ENCODE measurements at regions not wholly inside any gene's neighbourhood (a gene's known extent, or its start where the extent isn't known, plus 50 kb on each side); places are given as distances from the start of the nearest gene placed in this dataset.

DNA sequence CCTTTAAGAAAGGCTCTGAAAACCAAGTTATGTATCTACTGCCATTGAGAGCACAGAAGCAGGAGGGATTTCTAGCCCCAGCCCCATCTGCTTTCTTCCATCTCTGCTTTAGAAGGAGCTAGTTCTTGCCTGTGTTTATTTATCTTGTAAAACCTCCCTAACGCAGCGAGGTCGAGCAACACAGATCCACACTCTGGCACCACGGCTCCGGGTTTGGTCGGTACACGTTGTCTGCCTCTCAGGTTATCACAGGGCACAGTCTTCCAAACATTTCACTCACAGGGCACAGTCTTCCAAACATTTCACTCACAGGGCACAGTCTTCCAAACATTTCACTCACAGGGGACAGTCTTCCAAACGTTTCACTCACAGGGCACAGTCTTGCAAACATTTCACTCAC is 69.7 kb upstream of the TLR3 start:
- no peak for ATAC-seq
- H3K9me3 Mint-ChIP-seq = peaks cover 20% of the 10 kb centered on the region
- no peak for DNase-seq (ENCODE audit: low spot score)
- H3K27me3 Mint-ChIP-seq (ENCODE audit: low read depth) = peaks cover 2% of the 10 kb centered on the region; the same call in 1 of the 2 replicates
- no peak for TF ChIP-seq ZBTB21 (CRISPR knock-in tag; IDR thresholded peaks at IDR 0.05; ENCODE audit: borderline replicate concordance)
- no peak for TF ChIP-seq RELA (CRISPR knock-in tag; IDR thresholded peaks at IDR 0.05; ENCODE audit: borderline replicate concordance)
- no peak for TF ChIP-seq PRRX2 (CRISPR knock-in tag; IDR thresholded peaks at IDR 0.05)
- TF ChIP-seq ZNF232 (CRISPR knock-in tag; IDR thresholded peaks at IDR 0.05) = no peak
- no peak for TF ChIP-seq IRF2 (CRISPR knock-in tag; IDR thresholded peaks at IDR 0.05; ENCODE audit: borderline replicate concordance, low read depth)
- CTCF ChIA-PET = interaction anchor here (0.8 kb wide), 1 partner anchor 358 kb away, joined by 3 read pairs; no protein-coding TSS in a partner anchor
- H3K4me1 Mint-ChIP-seq = peaks cover 10% of the 10 kb centered on the region
- H3K27ac Mint-ChIP-seq = no peak overlapping the region
- POLR2A ChIA-PET = no interaction called here
- H3K36me3 Mint-ChIP-seq = peaks cover 17% of the 10 kb centered on the region
- H3K4me3 Mint-ChIP-seq = no peak overlapping the region

DNA sequence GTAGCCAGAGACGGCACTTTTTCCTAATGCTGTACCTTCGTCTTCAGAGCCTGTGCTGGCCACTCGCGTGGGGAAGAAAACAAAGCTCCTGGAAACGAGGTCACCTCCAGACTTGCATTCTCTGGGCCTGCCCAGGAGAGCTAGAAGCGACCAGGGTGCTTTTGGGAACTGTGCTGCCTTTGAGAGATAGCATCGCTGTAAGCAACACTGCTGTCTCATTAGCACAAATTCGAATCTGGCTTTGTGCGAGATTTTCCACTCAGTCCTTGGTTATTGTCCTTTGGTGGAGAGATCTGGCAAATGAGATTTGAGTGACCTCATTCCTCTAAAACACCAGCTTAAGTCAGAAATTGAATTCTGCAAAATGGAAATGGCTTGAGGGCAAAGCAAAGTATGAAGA is 66.1 kb upstream of the TLR3 start:
- no peak for DNase-seq (ENCODE audit: low spot score)
- TF ChIP-seq ELF4 (CRISPR knock-in tag; IDR thresholded peaks at IDR 0.05; ENCODE audit: low read depth) (no peak), ZNF396 (CRISPR knock-in tag; IDR thresholded peaks at IDR 0.05; ENCODE audit: borderline replicate concordance) (no peak), IRF2 (CRISPR knock-in tag; IDR thresholded peaks at IDR 0.05; ENCODE audit: borderline replicate concordance, low read depth) (no peak), ZNF263 (CRISPR knock-in tag; IDR thresholded peaks at IDR 0.05; ENCODE audit: low read depth) (no peak), ZNF138 (CRISPR knock-in tag; conservative IDR thresholded peaks at IDR 0.05) (no peak), JAZF1 (CRISPR knock-in tag; IDR thresholded peaks at IDR 0.05) (no peak), TEAD1 (CRISPR knock-in tag; IDR thresholded peaks at IDR 0.05) (no peak), SMAD4 (CRISPR knock-in tag; IDR thresholded peaks at IDR 0.05) (no peak), RORB (CRISPR knock-in tag; IDR thresholded peaks at IDR 0.05) (no peak), GABPB1 (CRISPR knock-in tag; IDR thresholded peaks at IDR 0.05) (no peak), OVOL2 (CRISPR knock-in tag; IDR thresholded peaks at IDR 0.05; ENCODE audit: borderline replicate concordance) (no peak)
- TF ChIP-seq, protein P1, sequence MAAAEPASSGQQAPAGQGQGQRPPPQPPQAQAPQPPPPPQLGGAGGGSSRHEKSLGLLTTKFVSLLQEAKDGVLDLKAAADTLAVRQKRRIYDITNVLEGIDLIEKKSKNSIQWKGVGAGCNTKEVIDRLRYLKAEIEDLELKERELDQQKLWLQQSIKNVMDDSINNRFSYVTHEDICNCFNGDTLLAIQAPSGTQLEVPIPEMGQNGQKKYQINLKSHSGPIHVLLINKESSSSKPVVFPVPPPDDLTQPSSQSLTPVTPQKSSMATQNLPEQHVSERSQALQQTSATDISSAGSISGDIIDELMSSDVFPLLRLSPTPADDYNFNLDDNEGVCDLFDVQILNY (CRISPR knock-in tag; IDR thresholded peaks at IDR 0.05) = no peak
- TF ChIP-seq, protein P2, sequence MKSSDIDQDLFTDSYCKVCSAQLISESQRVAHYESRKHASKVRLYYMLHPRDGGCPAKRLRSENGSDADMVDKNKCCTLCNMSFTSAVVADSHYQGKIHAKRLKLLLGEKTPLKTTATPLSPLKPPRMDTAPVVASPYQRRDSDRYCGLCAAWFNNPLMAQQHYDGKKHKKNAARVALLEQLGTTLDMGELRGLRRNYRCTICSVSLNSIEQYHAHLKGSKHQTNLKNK (CRISPR knock-in tag; IDR thresholded peaks at IDR 0.05) = no peak
- TF ChIP-seq, protein P3, sequence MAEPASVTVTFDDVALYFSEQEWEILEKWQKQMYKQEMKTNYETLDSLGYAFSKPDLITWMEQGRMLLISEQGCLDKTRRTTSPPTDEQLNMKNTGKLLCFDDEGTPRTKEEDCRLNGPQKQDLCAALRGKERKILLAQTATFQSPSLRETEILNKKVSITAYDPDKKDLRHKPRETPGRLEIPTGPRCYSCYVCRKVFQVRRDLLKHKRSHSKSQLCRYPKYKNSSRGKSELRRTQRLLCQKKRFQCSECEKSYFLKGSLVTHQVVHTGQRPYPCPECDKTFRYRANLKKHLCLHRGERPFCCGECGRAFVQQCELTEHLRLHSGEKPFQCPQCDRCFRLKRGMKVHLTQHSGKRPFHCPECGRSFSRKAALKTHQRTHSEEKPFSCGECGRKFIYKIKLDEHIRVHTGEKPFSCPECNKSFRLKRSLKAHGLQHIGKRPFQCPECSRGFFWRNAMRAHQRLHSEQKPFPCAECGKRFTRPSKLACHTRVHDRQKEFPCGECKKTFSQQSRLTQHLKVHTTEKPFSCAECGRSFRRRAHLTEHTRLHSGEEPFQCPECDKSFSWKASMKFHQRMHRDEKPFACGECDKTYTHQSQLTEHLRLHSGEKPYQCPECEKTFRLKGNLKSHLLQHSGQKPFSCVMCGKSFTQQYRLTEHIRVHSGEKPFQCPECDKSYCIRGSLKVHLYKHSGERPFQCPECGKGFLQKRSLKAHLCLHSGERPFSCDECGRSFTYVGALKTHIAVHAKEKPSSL (CRISPR knock-in tag; conservative IDR thresholded peaks at IDR 0.05) = no peak
- TF ChIP-seq, protein P4, sequence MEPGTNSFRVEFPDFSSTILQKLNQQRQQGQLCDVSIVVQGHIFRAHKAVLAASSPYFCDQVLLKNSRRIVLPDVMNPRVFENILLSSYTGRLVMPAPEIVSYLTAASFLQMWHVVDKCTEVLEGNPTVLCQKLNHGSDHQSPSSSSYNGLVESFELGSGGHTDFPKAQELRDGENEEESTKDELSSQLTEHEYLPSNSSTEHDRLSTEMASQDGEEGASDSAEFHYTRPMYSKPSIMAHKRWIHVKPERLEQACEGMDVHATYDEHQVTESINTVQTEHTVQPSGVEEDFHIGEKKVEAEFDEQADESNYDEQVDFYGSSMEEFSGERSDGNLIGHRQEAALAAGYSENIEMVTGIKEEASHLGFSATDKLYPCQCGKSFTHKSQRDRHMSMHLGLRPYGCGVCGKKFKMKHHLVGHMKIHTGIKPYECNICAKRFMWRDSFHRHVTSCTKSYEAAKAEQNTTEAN (CRISPR knock-in tag; IDR thresholded peaks at IDR 0.05) = no peak
- TF ChIP-seq, protein P5, sequence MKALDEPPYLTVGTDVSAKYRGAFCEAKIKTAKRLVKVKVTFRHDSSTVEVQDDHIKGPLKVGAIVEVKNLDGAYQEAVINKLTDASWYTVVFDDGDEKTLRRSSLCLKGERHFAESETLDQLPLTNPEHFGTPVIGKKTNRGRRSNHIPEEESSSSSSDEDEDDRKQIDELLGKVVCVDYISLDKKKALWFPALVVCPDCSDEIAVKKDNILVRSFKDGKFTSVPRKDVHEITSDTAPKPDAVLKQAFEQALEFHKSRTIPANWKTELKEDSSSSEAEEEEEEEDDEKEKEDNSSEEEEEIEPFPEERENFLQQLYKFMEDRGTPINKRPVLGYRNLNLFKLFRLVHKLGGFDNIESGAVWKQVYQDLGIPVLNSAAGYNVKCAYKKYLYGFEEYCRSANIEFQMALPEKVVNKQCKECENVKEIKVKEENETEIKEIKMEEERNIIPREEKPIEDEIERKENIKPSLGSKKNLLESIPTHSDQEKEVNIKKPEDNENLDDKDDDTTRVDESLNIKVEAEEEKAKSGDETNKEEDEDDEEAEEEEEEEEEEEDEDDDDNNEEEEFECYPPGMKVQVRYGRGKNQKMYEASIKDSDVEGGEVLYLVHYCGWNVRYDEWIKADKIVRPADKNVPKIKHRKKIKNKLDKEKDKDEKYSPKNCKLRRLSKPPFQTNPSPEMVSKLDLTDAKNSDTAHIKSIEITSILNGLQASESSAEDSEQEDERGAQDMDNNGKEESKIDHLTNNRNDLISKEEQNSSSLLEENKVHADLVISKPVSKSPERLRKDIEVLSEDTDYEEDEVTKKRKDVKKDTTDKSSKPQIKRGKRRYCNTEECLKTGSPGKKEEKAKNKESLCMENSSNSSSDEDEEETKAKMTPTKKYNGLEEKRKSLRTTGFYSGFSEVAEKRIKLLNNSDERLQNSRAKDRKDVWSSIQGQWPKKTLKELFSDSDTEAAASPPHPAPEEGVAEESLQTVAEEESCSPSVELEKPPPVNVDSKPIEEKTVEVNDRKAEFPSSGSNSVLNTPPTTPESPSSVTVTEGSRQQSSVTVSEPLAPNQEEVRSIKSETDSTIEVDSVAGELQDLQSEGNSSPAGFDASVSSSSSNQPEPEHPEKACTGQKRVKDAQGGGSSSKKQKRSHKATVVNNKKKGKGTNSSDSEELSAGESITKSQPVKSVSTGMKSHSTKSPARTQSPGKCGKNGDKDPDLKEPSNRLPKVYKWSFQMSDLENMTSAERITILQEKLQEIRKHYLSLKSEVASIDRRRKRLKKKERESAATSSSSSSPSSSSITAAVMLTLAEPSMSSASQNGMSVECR (CRISPR knock-in tag; IDR thresholded peaks at IDR 0.05; ENCODE audit: borderline replicate concordance) = no peak
- TF ChIP-seq, protein P6, sequence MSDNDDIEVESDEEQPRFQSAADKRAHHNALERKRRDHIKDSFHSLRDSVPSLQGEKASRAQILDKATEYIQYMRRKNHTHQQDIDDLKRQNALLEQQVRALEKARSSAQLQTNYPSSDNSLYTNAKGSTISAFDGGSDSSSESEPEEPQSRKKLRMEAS (CRISPR knock-in tag; IDR thresholded peaks at IDR 0.05) = no peak

More for the DNA sequence above, 66.1 kb upstream of the TLR3 start:
- ChIA-PET POLR2A (no interaction called here), CTCF (interaction anchor here (0.9 kb wide), 1 partner anchor 19 kb away, joined by 3 read pairs; no protein-coding TSS in a partner anchor)
- ATAC-seq = no peak; the same call in 1 of the 2 replicates
- Mint-ChIP-seq H3K36me3 (no peaks in the 10 kb centered on the region), H3K4me3 (no peak overlapping the region), H3K9me3 (no peaks in the 10 kb centered on the region), H3K4me1 (peaks cover 8% of the 10 kb centered on the region; the same call in 1 of the 2 replicates), H3K27ac (no peak overlapping the region), H3K27me3 (ENCODE audit: low read depth) (no peaks in the 10 kb centered on the region)
